DMS53 treated with DMSO at 0.1 percent for 48 hours (cell line): ENCODE measurements at regions not wholly inside any gene's neighbourhood (a gene's known extent, or its start where the extent isn't known, plus 50 kb on each side); places are given as distances from the start of the nearest gene placed in this dataset.
"Not testable (repeated sequence)": the region's sequence is repeated elsewhere in the genome, so short reads cannot be mapped to it uniquely, and the experiment has no call there.

Experiments
- DNase-seq: peaks from one replicate; lab custom pipeline; 2025; ENCODE audit not compliant: unreplicated experiment; lab: John Stamatoyannopoulos, UW

- no peak for DNase-seq
These were observed 451.0 kb upstream of the RGS18 start for GRCh38 chr1:191707288-191707687.

- DNase-seq, result no peak
These were observed 449.0 kb upstream of the RGS18 start for GRCh38 chr1:191709215-191709614.

- DNase-seq, result no peak
These were observed 446.3 kb upstream of the RGS18 start for GRCh38 chr1:191711961-191712360.

- DNase-seq, result no peak
These were observed 443.4 kb upstream of the RGS18 start for GRCh38 chr1:191714845-191715244.

- no peak for DNase-seq
These were observed 428.5 kb upstream of the RGS18 start for GRCh38 chr1:191729742-191730141.

- not testable (repeated sequence) for DNase-seq
These were observed 426.5 kb upstream of the RGS18 start for GRCh38 chr1:191731608-191732302.

GRCh38 chr1:191734321-191734720, 423.9 kb upstream of the RGS18 start:
- no peak for DNase-seq

GRCh38 chr1:191739544-191739943, 418.7 kb upstream of the RGS18 start:
- no peak for DNase-seq

GRCh38 chr1:191752342-191752741, 405.9 kb upstream of the RGS18 start:
- DNase-seq, result peak; percentile 79

GRCh38 chr1:191760016-191760415, 398.2 kb upstream of the RGS18 start:
- no peak for DNase-seq

GRCh38 chr1:191788551-191788950, 369.7 kb upstream of the RGS18 start:
- no peak for DNase-seq

GRCh38 chr1:191798178-191798577, 360.1 kb upstream of the RGS18 start:
- no peak for DNase-seq

GRCh38 chr1:191804311-191804710, 354.0 kb upstream of the RGS18 start:
- no peak for DNase-seq

GRCh38 chr1:191813593-191813992, 344.7 kb upstream of the RGS18 start:
- not testable (repeated sequence) for DNase-seq

GRCh38 chr1:191818198-191818597, 340.1 kb upstream of the RGS18 start:
- no peak for DNase-seq

GRCh38 chr1:191831572-191831971, 326.7 kb upstream of the RGS18 start:
- no peak for DNase-seq

- no peak for DNase-seq
These were observed 318.4 kb upstream of the RGS18 start for GRCh38 chr1:191839891-191840290.

- DNase-seq, result peak; percentile 19
These were observed 306.3 kb upstream of the RGS18 start for GRCh38 chr1:191851799-191852595.

- DNase-seq, result no peak
These were observed 305.4 kb upstream of the RGS18 start for GRCh38 chr1:191852907-191853306.

- DNase-seq, result no peak
These were observed 300.7 kb upstream of the RGS18 start for GRCh38 chr1:191857600-191857999.

- no peak for DNase-seq
These were observed 292.8 kb upstream of the RGS18 start for GRCh38 chr1:191865479-191865878.

- DNase-seq, result no peak
These were observed 292.1 kb upstream of the RGS18 start for GRCh38 chr1:191866155-191866554.
